KMS-11 (cell line): ENCODE measurements at regions not wholly inside any gene's neighbourhood (a gene's known extent, or its start where the extent isn't known, plus 50 kb on each side); places are given as distances from the start of the nearest gene placed in this dataset.

ENCODE experiments used
- H2AFZ ChIP-seq: fragments of 200-600 bp; sonication (generic); 2 replicates; pipeline ENCODE4 v1.6.1; 2016; ENCODE audit warnings: antibody characterized with exemption, mixed run types, low read depth
- H3K27ac ChIP-seq: fragments of 200-600 bp; sonication (generic); 2 replicates; pipeline ENCODE4 v1.6.1; 2016; ENCODE audit warnings: mild to moderate bottlenecking, mixed run types
- H3K27me3 ChIP-seq: fragments of 200-600 bp; sonication (generic); 2 replicates; pipeline ENCODE4 v1.6.1; 2017; ENCODE audit warnings: mild to moderate bottlenecking, low read depth, mixed run types, moderate library complexity; ENCODE audit not compliant: insufficient read depth
- H3K36me3 ChIP-seq: fragments of 200-600 bp; sonication (generic); 2 replicates; pipeline ENCODE4 v1.6.1; 2017; ENCODE audit warnings: mild to moderate bottlenecking, mixed run types; ENCODE audit not compliant: insufficient read depth
- H3K4me1 ChIP-seq: fragments of 200-600 bp; sonication (generic); 2 replicates; pipeline ENCODE4 v1.6.1; 2016; ENCODE audit warnings: mild to moderate bottlenecking, low read depth, mixed run types; ENCODE audit not compliant: poor library complexity, severe bottlenecking
- H3K4me2 ChIP-seq: fragments of 200-600 bp; sonication (generic); 2 replicates; pipeline ENCODE4 v1.7.0; 2016; ENCODE audit warnings: mild to moderate bottlenecking, mixed run types
- H3K4me3 ChIP-seq: fragments of 200-600 bp; sonication (generic); IDR thresholded peaks from 2 replicates; pipeline ENCODE4 v1.6.1; 2017; ENCODE audit warnings: low read depth, low read length, mixed read lengths; ENCODE audit not compliant: insufficient read depth
- H3K79me2 ChIP-seq: fragments of 200-600 bp; sonication (generic); 2 replicates; pipeline ENCODE4 v1.6.1; 2016; ENCODE audit warnings: low read depth, mixed run types; ENCODE audit not compliant: insufficient read depth
- H3K9ac ChIP-seq: fragments of 200-600 bp; sonication (generic); 2 replicates; pipeline ENCODE4 v1.6.1; 2016; ENCODE audit warnings: mild to moderate bottlenecking, mixed run types
- H4K20me1 ChIP-seq: fragments of 200-600 bp; sonication (generic); 2 replicates; pipeline ENCODE4 v1.6.1; 2016; ENCODE audit warnings: mild to moderate bottlenecking, mixed run types; ENCODE audit not compliant: insufficient read depth
- TF ChIP-seq, protein P1 (sequence below): fragments of 200-600 bp; sonication (generic); conservative IDR thresholded peaks from 2 replicates; pipeline ENCODE4 v1.6.1; 2017; ENCODE audit warnings: low read depth, mild to moderate bottlenecking, antibody characterized with exemption, low read length, moderate library complexity, mixed read lengths

- Histone ChIP-seq H3K27ac (no peak overlapping the region), H2AFZ (no peak overlapping the region), H3K79me2 (no peaks in the 10 kb centered on the region), H4K20me1 (no peaks in the 10 kb centered on the region), H3K9ac (no peak overlapping the region), H3K27me3 (no peaks in the 10 kb centered on the region), H3K4me2 (no peak overlapping the region), H3K4me1 (no peaks in the 10 kb centered on the region), H3K36me3 (no peaks in the 10 kb centered on the region), H3K4me3 (no peak overlapping the region)
- TF ChIP-seq, protein P1, sequence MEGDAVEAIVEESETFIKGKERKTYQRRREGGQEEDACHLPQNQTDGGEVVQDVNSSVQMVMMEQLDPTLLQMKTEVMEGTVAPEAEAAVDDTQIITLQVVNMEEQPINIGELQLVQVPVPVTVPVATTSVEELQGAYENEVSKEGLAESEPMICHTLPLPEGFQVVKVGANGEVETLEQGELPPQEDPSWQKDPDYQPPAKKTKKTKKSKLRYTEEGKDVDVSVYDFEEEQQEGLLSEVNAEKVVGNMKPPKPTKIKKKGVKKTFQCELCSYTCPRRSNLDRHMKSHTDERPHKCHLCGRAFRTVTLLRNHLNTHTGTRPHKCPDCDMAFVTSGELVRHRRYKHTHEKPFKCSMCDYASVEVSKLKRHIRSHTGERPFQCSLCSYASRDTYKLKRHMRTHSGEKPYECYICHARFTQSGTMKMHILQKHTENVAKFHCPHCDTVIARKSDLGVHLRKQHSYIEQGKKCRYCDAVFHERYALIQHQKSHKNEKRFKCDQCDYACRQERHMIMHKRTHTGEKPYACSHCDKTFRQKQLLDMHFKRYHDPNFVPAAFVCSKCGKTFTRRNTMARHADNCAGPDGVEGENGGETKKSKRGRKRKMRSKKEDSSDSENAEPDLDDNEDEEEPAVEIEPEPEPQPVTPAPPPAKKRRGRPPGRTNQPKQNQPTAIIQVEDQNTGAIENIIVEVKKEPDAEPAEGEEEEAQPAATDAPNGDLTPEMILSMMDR = no peak
Measured at GRCh38 chr1:181173761-181174447, 85.4 kb downstream of the IER5 start.

GRCh38 chr1:181174861-181175260 lies 86.4 kb downstream of the IER5 start:
- no peaks in the 10 kb centered on the region for H3K4me1 ChIP-seq
- H3K27ac ChIP-seq = no peak overlapping the region
- H3K36me3 ChIP-seq = no peaks in the 10 kb centered on the region
- no peaks in the 10 kb centered on the region for H3K27me3 ChIP-seq
- no peak overlapping the region for H3K4me3 ChIP-seq
- no peak overlapping the region for H3K9ac ChIP-seq
- TF ChIP-seq, protein P1 = no peak
- no peaks in the 10 kb centered on the region for H4K20me1 ChIP-seq
- no peak overlapping the region for H3K4me2 ChIP-seq
- H2AFZ ChIP-seq = no peak overlapping the region
- no peaks in the 10 kb centered on the region for H3K79me2 ChIP-seq

DNA sequence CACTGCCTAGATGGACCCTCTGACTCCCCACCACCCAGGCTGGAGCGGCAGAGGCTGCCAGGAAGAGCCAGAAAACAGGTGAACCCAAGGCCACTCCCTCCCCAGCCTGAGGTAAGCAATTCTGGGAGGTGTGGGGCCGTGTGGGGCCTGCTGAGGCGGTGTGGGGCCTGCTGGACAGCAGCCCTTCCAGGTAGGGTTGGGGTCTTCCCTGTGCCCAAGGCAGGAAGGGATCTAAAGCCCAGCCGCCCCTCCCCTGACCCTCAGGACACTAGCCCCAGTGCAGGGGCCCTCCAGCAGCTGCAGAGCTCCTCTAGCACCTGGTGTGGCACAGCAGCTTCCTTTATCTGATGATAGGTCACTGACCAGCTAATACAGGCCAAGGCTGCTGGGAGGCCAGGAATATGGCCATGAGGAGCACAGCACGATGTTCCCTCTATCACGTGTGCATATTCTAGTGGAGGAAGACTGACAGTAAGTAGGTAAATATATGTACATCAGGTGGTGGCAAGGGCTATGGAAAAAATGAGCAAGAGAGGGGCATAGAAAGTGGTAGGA lies 86.9 kb downstream of the IER5 start:
- H3K36me3 ChIP-seq = no peaks in the 10 kb centered on the region
- H3K9ac ChIP-seq = no peak overlapping the region
- H3K27me3 ChIP-seq = no peaks in the 10 kb centered on the region
- H3K27ac ChIP-seq = no peak overlapping the region
- TF ChIP-seq, protein P1 = no peak
- no peak overlapping the region for H3K4me2 ChIP-seq
- H3K4me3 ChIP-seq = no peak overlapping the region
- H3K4me1 ChIP-seq = peaks cover 3% of the 10 kb centered on the region
- no peaks in the 10 kb centered on the region for H3K79me2 ChIP-seq
- no peak overlapping the region for H2AFZ ChIP-seq
- H4K20me1 ChIP-seq = no peaks in the 10 kb centered on the region

DNA sequence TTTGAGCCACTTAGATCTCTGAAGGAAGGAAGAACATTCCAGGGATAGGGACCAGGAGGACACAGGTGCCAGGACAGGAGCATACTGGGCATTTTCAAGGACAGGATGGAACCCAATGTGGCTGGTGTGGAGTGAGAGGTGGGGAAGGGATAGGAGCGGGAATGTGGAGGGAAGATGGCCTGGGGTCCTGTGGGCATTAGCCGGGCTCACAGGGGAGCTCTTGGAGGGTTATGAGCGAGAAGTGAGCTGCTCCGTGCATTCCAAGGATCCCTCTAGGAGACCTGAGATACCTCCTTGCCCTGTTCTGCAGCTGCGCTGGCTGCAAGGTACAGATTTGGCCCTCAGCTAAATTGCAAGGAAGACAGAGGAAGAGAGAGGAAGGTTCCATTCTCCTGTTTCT lies 87.5 kb downstream of the IER5 start:
- H3K27me3 ChIP-seq = no peaks in the 10 kb centered on the region

More for the DNA sequence above, 87.5 kb downstream of the IER5 start:
- peaks cover 3% of the 10 kb centered on the region for H3K4me1 ChIP-seq
- H3K4me2 ChIP-seq = no peak overlapping the region
- H3K79me2 ChIP-seq = no peaks in the 10 kb centered on the region
- TF ChIP-seq, protein P1 = no peak
- H3K36me3 ChIP-seq = no peaks in the 10 kb centered on the region
- no peak overlapping the region for H3K9ac ChIP-seq
- H3K4me3 ChIP-seq = no peak overlapping the region
- H4K20me1 ChIP-seq = no peaks in the 10 kb centered on the region
- H3K27ac ChIP-seq = no peak overlapping the region
- H2AFZ ChIP-seq = no peak overlapping the region
